Type B pancreatic cell (in vitro differentiated cells): ENCODE measurements at regions not wholly inside any gene's neighbourhood (a gene's known extent, or its start where the extent isn't known, plus 50 kb on each side); places are given as distances from the start of the nearest gene placed in this dataset.
"Not testable (repeated sequence)": the region's sequence is repeated elsewhere in the genome, so short reads cannot be mapped to it uniquely, and the experiment has no call there.

ENCODE experiments used
- DNase-seq: peaks from one replicate; pipeline ENCODE4 v3.0.0; 2021; ENCODE audit warnings: mixed read lengths; ENCODE audit not compliant: unreplicated experiment; ENCODE audit errors: extremely low spot score
- H3K27ac Mint-ChIP-seq: 2 replicates; pipeline ENCODE4 v1.8.0; 2021; ENCODE audit warnings: mild to moderate bottlenecking, mixed read lengths
- H3K27me3 Mint-ChIP-seq: 2 replicates; pipeline ENCODE4 v1.8.0; 2021; ENCODE audit warnings: mixed read lengths
- H3K36me3 Mint-ChIP-seq: 2 replicates; pipeline ENCODE4 v1.8.0; 2021; ENCODE audit warnings: mixed read lengths
- H3K4me1 Mint-ChIP-seq: one replicate; pipeline ENCODE4 v1.8.0; 2021; ENCODE audit warnings: mixed read lengths; ENCODE audit not compliant: unreplicated experiment
- H3K4me3 Mint-ChIP-seq: 2 replicates; pipeline ENCODE4 v1.8.0; 2021; ENCODE audit warnings: mild to moderate bottlenecking, mixed read lengths
- H3K9me3 Mint-ChIP-seq: 2 replicates; pipeline ENCODE4 v1.8.0; 2021; ENCODE audit warnings: mixed read lengths
- CTCF ChIP-seq: fragments of 200-600 bp; sonication (generic); conservative IDR thresholded peaks from 2 replicates; pipeline ENCODE4 v1.5.0; 2021; ENCODE audit warnings: antibody characterized with exemption, mild to moderate bottlenecking

DNA sequence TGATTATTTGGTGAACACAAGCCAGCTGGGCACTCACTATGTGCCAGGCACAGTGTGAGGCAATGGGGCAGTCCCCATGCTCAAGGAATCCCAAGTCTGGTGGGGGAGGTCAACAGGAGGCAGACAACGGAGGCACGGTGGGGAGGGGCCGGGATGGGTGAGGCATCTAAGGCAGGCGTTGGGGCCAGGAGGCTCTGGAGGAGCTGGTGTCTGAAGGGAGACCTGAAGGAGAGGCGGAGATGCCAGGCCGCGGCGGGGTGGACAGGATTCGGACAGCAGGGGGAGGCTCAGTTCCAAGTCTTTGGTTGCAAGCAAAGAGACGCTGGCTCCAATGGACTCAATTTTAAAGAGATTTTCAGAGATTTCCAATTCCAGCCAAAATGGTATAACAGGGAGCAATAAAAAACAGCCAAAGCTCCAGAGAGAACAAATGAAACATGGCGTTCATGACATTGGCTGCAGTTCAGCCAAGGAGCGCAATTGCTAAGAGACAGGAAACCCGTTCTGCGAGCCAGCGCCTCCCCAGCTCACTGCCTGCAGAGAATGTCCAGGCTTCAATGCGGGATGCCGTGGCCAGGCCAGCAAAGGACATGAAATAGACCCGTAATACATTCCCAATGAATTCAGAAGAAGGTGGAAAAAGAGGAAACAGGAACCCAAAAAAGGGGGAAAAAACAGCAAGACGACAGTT is 105.2 kb upstream of the LRPAP1 start:
- H3K4me3 Mint-ChIP-seq, result no peak overlapping the region
- no peak for TF ChIP-seq CTCF
- no peak for DNase-seq

GRCh38 chr4:3636646-3637320 is 104.6 kb upstream of the LRPAP1 start:
- TF ChIP-seq CTCF, result no peak
- H3K4me3 Mint-ChIP-seq, result no peak overlapping the region
- H3K36me3 Mint-ChIP-seq, result no peaks in the 10 kb centered on the region
- H3K27me3 Mint-ChIP-seq, result peaks cover 5% of the 10 kb centered on the region
- H3K27ac Mint-ChIP-seq, result no peak overlapping the region
- no peaks in the 10 kb centered on the region for H3K9me3 Mint-ChIP-seq
- no peaks in the 10 kb centered on the region for H3K4me1 Mint-ChIP-seq
- no peak for DNase-seq

More for the DNA sequence above, 105.2 kb upstream of the LRPAP1 start:
- Mint-ChIP-seq H3K27ac (no peak overlapping the region), H3K27me3 (peaks cover 5% of the 10 kb centered on the region), H3K9me3 (no peaks in the 10 kb centered on the region), H3K4me1 (no peaks in the 10 kb centered on the region), H3K36me3 (no peaks in the 10 kb centered on the region)

DNA sequence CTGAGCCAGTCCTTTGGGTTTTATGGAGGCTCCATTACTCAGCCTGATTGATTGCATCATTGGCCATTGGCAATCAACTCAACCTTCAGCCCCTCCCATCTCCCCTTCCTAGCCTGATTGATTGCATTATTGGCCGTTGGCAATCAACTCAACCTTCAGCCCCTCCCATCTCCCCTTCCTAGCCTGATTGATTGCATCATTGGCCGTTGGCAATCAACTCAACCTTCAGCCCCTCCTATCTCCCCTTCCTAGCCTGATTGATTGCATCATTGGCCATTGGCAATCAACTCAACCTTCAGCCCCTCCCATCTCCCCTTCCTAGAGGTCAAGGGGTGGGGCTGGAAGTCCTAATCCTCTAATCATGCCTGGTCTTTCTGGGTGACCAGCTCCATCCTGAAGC is 103.8 kb upstream of the LRPAP1 start:
- not testable (repeated sequence) for H3K27me3 Mint-ChIP-seq, H3K4me3 Mint-ChIP-seq, H3K9me3 Mint-ChIP-seq, H3K36me3 Mint-ChIP-seq, H3K4me1 Mint-ChIP-seq, H3K27ac Mint-ChIP-seq, DNase-seq

DNA sequence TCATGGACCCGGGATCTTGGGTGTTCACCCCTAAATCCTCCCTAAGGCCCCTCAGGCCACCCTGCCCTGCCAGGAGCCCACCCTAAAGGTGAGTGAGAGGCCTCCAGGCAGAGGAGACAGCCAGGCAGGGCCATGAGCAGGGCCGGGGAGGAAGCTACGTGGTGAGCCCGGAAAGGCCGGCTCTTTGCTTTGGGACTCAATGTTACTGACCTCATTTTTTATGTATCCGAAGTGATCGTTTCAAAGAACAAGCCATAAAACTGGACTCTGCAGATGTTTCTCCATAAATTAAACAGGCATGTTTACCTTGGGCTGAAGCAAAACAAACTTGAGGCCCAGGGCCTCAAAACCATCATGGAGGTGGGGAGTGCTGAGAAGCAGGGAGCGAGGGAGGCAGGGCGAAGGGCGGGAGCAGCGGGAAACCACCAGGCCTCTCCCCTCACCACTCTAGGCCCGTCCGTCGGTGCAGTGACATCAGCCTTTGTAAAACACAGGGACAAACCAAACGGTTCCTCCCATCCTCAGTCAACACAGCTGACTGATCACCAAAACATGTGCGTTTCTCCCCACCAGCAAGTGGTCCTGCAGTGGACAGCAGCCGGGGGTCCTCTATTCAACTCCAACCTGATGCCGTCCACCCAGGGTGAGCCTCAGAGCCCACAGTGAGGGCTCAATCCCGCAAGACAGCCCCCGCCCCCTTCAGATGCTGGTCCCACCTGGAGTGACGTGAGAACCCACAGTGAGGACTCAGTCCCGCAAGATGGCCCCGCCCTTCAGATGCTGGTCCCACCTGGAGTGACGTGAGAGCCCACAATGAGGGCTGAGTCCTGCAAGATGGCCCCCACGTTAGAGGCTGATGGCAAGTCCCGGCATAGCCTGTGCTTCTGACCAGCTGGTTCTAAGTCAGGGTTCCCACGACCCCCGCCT is 102.9 kb upstream of the LRPAP1 start:
- no peak for DNase-seq
- Mint-ChIP-seq H3K27ac (no peak overlapping the region), H3K4me1 (no peaks in the 10 kb centered on the region), H3K36me3 (no peaks in the 10 kb centered on the region), H3K9me3 (no peaks in the 10 kb centered on the region), H3K27me3 (peaks cover 5% of the 10 kb centered on the region), H3K4me3 (no peak overlapping the region)
- TF ChIP-seq CTCF, result no peak

DNA sequence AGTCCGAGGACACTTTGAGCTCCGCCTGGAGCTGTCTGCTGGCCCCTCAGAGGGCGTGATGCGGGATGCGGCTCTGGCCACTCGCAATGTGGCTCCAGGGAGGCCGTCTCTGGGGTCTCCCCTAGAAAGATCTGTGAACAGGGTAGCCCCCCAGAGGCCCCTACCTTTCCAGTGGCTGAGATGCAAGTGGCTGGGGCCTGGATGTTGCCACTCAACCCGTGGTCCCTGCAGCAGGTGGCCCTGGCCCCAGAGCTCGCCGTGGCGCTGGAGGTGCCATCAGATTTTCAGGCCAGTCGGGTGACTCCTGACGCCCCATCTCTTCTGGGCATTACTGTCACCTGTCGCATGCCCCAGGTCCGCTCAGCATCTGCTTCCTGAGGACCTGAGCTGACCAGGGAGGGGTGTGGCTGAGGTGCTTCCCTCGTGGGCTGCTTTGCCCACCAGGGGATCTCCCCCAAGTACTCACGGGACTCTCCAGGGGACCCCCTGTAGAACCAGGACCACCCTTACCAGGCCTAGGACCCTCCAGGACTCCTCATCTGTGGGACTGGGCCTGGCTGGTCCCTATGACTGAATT is 102.1 kb upstream of the LRPAP1 start:
- Mint-ChIP-seq H3K9me3 (no peaks in the 10 kb centered on the region), H3K4me3 (no peak overlapping the region), H3K27me3 (no peaks in the 10 kb centered on the region), H3K27ac (no peak overlapping the region), H3K4me1 (no peaks in the 10 kb centered on the region), H3K36me3 (no peaks in the 10 kb centered on the region)
- no peak for DNase-seq
- TF ChIP-seq CTCF, result no peak

GRCh38 chr4:3633277-3633676 is 101.1 kb upstream of the LRPAP1 start:
- H3K27ac Mint-ChIP-seq, H3K9me3 Mint-ChIP-seq, H3K4me1 Mint-ChIP-seq, H3K27me3 Mint-ChIP-seq, H3K36me3 Mint-ChIP-seq, H3K4me3 Mint-ChIP-seq, DNase-seq: not testable (repeated sequence)

GRCh38 chr4:3632794-3633193 is 100.6 kb upstream of the LRPAP1 start:
- not testable (repeated sequence) for H3K4me3 Mint-ChIP-seq, H3K9me3 Mint-ChIP-seq, H3K4me1 Mint-ChIP-seq, H3K27ac Mint-ChIP-seq, H3K36me3 Mint-ChIP-seq, H3K27me3 Mint-ChIP-seq, DNase-seq

DNA sequence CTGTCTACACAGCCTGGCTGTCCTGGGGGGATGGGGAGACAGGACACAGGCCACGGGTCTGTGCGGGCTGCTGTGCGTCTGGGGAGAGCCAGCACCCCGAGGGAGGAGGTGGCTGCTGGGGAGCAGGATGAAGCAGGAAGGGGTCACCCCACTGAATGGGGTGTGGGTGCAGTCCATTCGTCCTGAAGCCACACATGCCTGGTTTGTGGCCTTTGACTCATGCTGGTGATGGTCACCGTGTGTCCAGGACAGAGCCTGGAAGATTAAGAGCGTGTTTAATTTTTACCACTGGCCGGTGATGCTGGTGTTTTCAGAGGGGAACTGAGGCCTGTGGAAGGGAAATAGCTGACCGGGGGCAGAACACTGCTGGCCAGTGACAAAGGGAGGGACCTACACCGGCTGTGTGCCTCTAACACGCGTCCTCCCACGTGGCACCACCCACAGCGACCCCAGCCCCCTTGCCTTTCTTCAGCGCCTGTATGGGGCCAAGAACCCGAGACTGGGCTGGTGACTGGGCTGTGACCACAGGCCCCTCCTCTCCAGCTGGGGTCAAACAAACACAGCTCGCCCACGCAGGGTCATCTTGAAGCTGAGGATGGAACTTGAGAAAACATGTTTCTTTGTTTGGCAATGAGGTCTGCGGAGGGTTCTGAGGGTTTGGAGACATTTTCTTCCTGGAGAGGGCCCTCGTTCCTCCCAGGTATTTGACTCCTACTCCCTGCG is 99.5 kb upstream of the LRPAP1 start:
- H3K4me3 Mint-ChIP-seq, H3K27ac Mint-ChIP-seq, DNase-seq: not testable (repeated sequence)

More for the DNA sequence above, 99.5 kb upstream of the LRPAP1 start:
- not testable (repeated sequence) for H3K36me3 Mint-ChIP-seq, H3K4me1 Mint-ChIP-seq, H3K27me3 Mint-ChIP-seq, H3K9me3 Mint-ChIP-seq
